ENCODE measurements at regions not wholly inside any gene's neighbourhood (a gene's known extent, or its start where the extent isn't known, plus 50 kb on each side); places are given as distances from the start of the nearest gene placed in this dataset.
A peak's percentile ranks its signal among the peaks of the same experiment; 100 is the strongest.

DNA sequence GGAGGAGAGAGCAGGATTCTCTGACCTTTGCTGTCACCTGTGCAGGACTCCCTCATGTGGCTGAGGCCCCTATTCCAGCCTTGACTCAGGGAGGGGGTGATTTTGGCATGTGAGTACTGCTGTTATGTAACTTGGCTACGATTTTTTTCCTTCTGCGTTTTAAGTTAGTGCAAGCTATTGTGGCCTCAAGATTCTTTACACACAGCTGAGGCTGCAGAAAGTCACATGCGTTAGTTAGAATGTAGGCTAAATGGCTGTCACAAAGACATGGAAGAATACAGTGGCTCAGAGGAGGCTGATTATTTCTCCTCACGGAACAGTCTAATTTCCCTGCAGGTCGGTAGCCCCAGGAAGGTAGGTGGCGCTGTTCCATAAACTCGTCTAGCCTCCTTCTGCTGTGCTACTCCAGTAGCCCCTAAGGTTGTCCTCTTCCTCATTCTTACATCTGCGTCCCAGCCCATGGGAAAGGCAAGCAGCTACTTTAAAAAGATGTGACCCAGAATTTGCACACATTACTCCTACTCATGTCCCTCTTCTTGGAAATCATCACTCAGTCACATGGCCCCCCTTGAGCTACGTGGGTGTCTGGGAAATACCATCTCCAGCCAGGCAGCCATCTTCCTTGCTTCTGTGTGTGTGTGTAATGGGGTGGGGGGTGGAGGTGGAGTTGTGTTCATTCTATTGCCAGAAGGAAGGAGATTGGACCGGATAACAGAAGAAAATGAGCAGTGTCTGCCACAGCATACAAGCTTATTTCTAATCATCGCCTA, 486.6 kb downstream of the CCDC171 start:
- Histone ChIP-seq H3K9me3 (ENCODE audit: control insufficient read depth, insufficient read depth, low read depth, low read length) (no peaks in the 10 kb centered on the region), H3K4me3 (ENCODE audit: low read depth in 2 of 2, low read length in 2 of 2) (no peak overlapping the region), H3K27ac (ENCODE audit: low read length) (no peak overlapping the region), H3K27me3 (ENCODE audit: control insufficient read depth, insufficient read depth, low read length) (no peaks in the 10 kb centered on the region), H3K36me3 (ENCODE audit: control insufficient read depth, insufficient read depth, low read length) (no peaks in the 10 kb centered on the region), H3K4me1 (ENCODE audit: control insufficient read depth, insufficient read depth, low read length) (no peaks in the 10 kb centered on the region)
- intact Hi-C loops (cut with micrococcal nuclease; ENCODE audit: unreplicated experiment), result no loop called here
- TF ChIP-seq, protein P1, sequence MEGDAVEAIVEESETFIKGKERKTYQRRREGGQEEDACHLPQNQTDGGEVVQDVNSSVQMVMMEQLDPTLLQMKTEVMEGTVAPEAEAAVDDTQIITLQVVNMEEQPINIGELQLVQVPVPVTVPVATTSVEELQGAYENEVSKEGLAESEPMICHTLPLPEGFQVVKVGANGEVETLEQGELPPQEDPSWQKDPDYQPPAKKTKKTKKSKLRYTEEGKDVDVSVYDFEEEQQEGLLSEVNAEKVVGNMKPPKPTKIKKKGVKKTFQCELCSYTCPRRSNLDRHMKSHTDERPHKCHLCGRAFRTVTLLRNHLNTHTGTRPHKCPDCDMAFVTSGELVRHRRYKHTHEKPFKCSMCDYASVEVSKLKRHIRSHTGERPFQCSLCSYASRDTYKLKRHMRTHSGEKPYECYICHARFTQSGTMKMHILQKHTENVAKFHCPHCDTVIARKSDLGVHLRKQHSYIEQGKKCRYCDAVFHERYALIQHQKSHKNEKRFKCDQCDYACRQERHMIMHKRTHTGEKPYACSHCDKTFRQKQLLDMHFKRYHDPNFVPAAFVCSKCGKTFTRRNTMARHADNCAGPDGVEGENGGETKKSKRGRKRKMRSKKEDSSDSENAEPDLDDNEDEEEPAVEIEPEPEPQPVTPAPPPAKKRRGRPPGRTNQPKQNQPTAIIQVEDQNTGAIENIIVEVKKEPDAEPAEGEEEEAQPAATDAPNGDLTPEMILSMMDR (IDR thresholded peaks at IDR 0.05), result peak; percentile 38
- no peak for TF ChIP-seq POLR2AphosphoS5 (IDR thresholded peaks at IDR 0.05; ENCODE audit: low read depth, low read length)
- in situ Hi-C loops (cut with HindIII; ENCODE audit: low pct_unique_long_range_greater_than_20kb, low sequenced_read_pairs), result no loop called here
- ATAC-seq (no peak), DNase-seq (ENCODE audit: low read depth, low spot score) (no peak)
- no TSS peak for BruUV-seq (replicated peaks)
- POLR2A ChIA-PET, result no interaction called here
- CTCF ChIA-PET, result interaction anchor here (1.1 kb wide), 1 partner anchor 25 kb away, joined by 3 read pairs; no protein-coding TSS in a partner anchor

DNA sequence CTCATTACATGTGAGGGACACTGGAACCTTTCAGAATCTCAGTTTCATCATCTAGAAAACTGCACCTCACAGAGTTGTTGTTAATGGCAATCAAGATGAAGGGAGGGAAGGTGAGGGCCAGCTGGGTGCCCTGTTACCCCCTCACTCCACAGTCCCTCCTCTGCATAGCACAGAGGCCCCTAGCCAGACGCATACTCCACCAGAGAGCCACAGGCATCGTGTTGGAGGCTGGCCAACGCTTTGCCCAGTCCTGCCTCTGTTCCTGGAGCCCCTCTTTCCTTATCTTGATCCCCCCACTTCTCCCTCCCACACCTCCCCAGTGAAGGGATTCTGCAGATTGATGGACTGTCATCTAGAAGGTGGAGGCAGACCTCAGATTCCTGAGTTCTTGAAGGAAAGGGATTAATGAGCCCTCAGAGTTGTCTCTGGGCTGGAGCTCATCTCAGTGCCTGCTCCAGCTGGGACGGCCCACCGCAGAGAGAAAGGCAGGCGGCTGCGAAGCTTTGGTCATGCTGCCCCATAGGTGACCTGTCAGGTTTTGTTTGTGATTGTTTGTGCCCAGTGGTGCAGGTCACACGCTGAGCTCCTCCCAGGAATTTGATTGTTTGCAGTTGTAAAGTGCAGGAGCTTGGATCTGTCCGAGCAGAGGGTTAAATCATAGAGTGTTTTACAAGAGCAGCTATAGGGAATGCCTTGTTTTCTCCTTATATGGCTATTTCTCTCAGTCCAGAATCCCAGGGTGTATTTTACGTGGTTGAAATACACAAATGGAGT, 487.3 kb downstream of the CCDC171 start:
- TF ChIP-seq SIN3A (IDR thresholded peaks at IDR 0.05; ENCODE audit: borderline replicate concordance, insufficient read depth, low read depth, low read length) (no peak), TCF7L2 (IDR thresholded peaks at IDR 0.05; ENCODE audit: low read depth, low read length) (no peak)
- CTCF ChIA-PET, result interaction anchor here (1.1 kb wide), 1 partner anchor 25 kb away, joined by 3 read pairs; no protein-coding TSS in a partner anchor
- Histone ChIP-seq H3K4me1 (ENCODE audit: control insufficient read depth, insufficient read depth, low read length) (no peaks in the 10 kb centered on the region), H3K4me3 (ENCODE audit: low read depth in 2 of 2, low read length in 2 of 2) (no peak overlapping the region), H3K27me3 (ENCODE audit: control insufficient read depth, insufficient read depth, low read length) (no peaks in the 10 kb centered on the region), H3K36me3 (ENCODE audit: control insufficient read depth, insufficient read depth, low read length) (no peaks in the 10 kb centered on the region), H3K27ac (ENCODE audit: low read length) (no peak overlapping the region), H3K9me3 (ENCODE audit: control insufficient read depth, insufficient read depth, low read depth, low read length) (no peaks in the 10 kb centered on the region)
- POLR2A ChIA-PET, result no interaction called here
- DNase-seq (ENCODE audit: low read depth, low spot score) (no peak), ATAC-seq (no peak)
- intact Hi-C loops (cut with micrococcal nuclease; ENCODE audit: unreplicated experiment), result no loop called here
- no TSS peak for BruUV-seq (replicated peaks)
- in situ Hi-C loops (cut with HindIII; ENCODE audit: low pct_unique_long_range_greater_than_20kb, low sequenced_read_pairs), result no loop called here

DNA sequence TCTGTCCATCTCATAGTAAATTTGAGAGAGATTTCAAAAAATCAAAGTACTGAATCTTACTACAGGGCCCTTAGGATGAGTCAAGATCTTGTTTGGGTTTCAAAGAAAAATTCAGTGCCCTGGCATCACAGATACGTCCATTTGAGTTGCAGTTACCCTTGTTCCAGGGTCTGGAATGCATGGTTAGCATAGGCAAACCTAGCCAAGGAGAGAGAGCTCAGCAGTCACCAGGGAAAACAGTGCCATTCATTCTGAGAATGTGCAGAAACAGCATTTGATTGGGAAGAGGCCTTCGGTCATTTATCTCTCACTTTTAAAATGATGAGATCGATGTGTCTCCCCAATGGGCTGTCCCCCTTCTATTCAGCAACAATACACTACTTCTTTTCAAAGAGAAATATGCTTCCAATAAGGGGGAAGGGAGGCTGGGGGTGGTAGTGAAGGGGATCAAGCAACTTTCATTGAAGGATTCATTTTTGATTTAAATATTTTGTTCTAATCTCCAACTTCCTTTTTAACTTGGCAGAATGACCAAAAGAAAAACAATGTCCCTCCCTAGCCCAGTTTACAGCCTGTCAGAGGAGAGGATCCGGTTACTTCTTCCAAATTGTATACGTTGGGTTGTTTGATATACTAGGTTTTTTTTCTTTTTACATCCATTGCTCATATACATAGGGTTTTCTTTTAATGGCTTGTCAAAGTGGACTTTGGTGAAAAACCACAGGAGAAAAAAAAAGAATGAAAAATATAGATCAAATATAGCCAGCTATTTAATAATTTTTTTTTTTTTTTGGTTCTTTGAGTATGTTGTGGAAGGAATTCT, 491.1 kb downstream of the CCDC171 start:
- no peak for TF ChIP-seq SIN3A (IDR thresholded peaks at IDR 0.05; ENCODE audit: borderline replicate concordance, insufficient read depth, low read depth, low read length)
- no peak for TF ChIP-seq POLR2AphosphoS5 (IDR thresholded peaks at IDR 0.05; ENCODE audit: low read depth, low read length)
- TF ChIP-seq, protein P1 (IDR thresholded peaks at IDR 0.05), result no peak
- no peak for TF ChIP-seq TCF7L2 (IDR thresholded peaks at IDR 0.05; ENCODE audit: low read depth, low read length)
- TF ChIP-seq, protein P2, sequence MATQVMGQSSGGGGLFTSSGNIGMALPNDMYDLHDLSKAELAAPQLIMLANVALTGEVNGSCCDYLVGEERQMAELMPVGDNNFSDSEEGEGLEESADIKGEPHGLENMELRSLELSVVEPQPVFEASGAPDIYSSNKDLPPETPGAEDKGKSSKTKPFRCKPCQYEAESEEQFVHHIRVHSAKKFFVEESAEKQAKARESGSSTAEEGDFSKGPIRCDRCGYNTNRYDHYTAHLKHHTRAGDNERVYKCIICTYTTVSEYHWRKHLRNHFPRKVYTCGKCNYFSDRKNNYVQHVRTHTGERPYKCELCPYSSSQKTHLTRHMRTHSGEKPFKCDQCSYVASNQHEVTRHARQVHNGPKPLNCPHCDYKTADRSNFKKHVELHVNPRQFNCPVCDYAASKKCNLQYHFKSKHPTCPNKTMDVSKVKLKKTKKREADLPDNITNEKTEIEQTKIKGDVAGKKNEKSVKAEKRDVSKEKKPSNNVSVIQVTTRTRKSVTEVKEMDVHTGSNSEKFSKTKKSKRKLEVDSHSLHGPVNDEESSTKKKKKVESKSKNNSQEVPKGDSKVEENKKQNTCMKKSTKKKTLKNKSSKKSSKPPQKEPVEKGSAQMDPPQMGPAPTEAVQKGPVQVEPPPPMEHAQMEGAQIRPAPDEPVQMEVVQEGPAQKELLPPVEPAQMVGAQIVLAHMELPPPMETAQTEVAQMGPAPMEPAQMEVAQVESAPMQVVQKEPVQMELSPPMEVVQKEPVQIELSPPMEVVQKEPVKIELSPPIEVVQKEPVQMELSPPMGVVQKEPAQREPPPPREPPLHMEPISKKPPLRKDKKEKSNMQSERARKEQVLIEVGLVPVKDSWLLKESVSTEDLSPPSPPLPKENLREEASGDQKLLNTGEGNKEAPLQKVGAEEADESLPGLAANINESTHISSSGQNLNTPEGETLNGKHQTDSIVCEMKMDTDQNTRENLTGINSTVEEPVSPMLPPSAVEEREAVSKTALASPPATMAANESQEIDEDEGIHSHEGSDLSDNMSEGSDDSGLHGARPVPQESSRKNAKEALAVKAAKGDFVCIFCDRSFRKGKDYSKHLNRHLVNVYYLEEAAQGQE (IDR thresholded peaks at IDR 0.05; ENCODE audit: insufficient read depth in 1 of 2, low read depth in 2 of 2, low read length in 1 of 2), result no peak
- H3K36me3 ChIP-seq (ENCODE audit: control insufficient read depth, insufficient read depth, low read length), result no peaks in the 10 kb centered on the region
- H3K4me1 ChIP-seq (ENCODE audit: control insufficient read depth, insufficient read depth, low read length), result no peaks in the 10 kb centered on the region
- H3K27me3 ChIP-seq (ENCODE audit: control insufficient read depth, insufficient read depth, low read length), result no peaks in the 10 kb centered on the region
- in situ Hi-C loops (cut with HindIII; ENCODE audit: low pct_unique_long_range_greater_than_20kb, low sequenced_read_pairs) (no loop called here), intact Hi-C loops (cut with micrococcal nuclease; ENCODE audit: unreplicated experiment) (no loop called here)
- H3K27ac ChIP-seq (ENCODE audit: low read length), result no peak overlapping the region
- no peak overlapping the region for H3K4me3 ChIP-seq (ENCODE audit: low read depth in 2 of 2, low read length in 2 of 2)
- ATAC-seq (no peak), DNase-seq (ENCODE audit: low read depth, low spot score) (no peak)
- H3K9me3 ChIP-seq (ENCODE audit: control insufficient read depth, insufficient read depth, low read depth, low read length), result no peaks in the 10 kb centered on the region
- no TSS peak for BruUV-seq (replicated peaks)
- ChIA-PET CTCF (no interaction called here), POLR2A (no interaction called here)
